Kidney (tissue), 13 donors: ENCODE measurements at regions not wholly inside any gene's neighbourhood (a gene's known extent, or its start where the extent isn't known, plus 50 kb on each side); places are given as distances from the start of the nearest gene placed in this dataset.

Source experiments
- DNase-seq, 5 donors: peaks; one replicate each; pipeline ENCODE4 v3.0.0-alpha.2; 2013 to 2020
- FAIRE-seq: peaks from 2 replicates; lab custom pipeline; 2012; peaks lifted over from hg19 to GRCh38; lab: Jason Lieb, UNC
- H3K27ac ChIP-seq, 2 donors: one replicate each; pipeline ENCODE4 v1.7.0; 2013; ENCODE audit warnings: low read depth in 2 of 2, low read length in 2 of 2, inconsistent platforms in 1 of 2
- H3K27me3 ChIP-seq: one replicate; pipeline ENCODE4 v1.7.1; 2013; ENCODE audit warnings: low read length, inconsistent platforms; ENCODE audit not compliant: control insufficient read depth, insufficient read depth
- H3K36me3 ChIP-seq, 3 donors: one replicate each; pipeline versions ENCODE4 v1.7.0 to v1.7.1; 2013; ENCODE audit warnings: low read length in 3 of 3, control low read depth in 1 of 3, inconsistent platforms in 1 of 3; ENCODE audit not compliant: insufficient read depth in 3 of 3, control insufficient read depth in 2 of 3
- H3K4me1 ChIP-seq, 3 donors: one replicate each; pipeline versions ENCODE4 v1.7.0 to v1.7.1; 2013; ENCODE audit warnings: low read length in 3 of 3, inconsistent platforms in 1 of 3, low read depth in 1 of 3; ENCODE audit not compliant: control insufficient read depth in 2 of 3, insufficient read depth in 2 of 3
- H3K4me3 ChIP-seq, 3 donors: one replicate each; pipeline versions ENCODE4 v1.7.0 to v1.8.1; 2013; ENCODE audit warnings: low read length in 3 of 3, control low read depth in 1 of 3, inconsistent platforms in 1 of 3
- H3K9ac ChIP-seq, 3 donors: one replicate each; pipeline versions ENCODE4 v1.7.0 to v1.7.1; 2013; ENCODE audit warnings: low read length in 3 of 3, control low read depth in 1 of 3, inconsistent platforms in 1 of 3
- H3K9me3 ChIP-seq, 3 donors: one replicate each; pipeline versions ENCODE4 v1.7.0 to v1.7.1; 2013; ENCODE audit warnings: low read length in 3 of 3, control low read depth in 1 of 3, inconsistent platforms in 1 of 3; ENCODE audit not compliant: control insufficient read depth in 2 of 3, insufficient read depth in 1 of 3
- CTCF ChIP-seq: IDR thresholded peaks from 3 replicates; pipeline ENCODE4 v1.5.1; 2012; ENCODE audit warnings: mild to moderate bottlenecking, moderate library complexity, borderline replicate concordance; ENCODE audit not compliant: insufficient read depth; ENCODE audit errors: extremely low read depth
- intact Hi-C: fragments of 100-400 bp; cut with DNase I; formaldehyde crosslinking; loops from one replicate; pipeline ENCODE4 v1.11.1; 2022
- donor health status: control.
- donor health status: control.
- donor health status: control.
- donor health status: control.
- donor health status: control.
- donor health status: DM: yes; HTN: yes; CAD: no.
- donor health status: Normal renal cell carcinoma (clear cell type).

- no peak overlapping the region for H3K27ac ChIP-seq
- FAIRE-seq (no peak), DNase-seq (peak in 1 of 5 donors; percentile 42)
- H3K9me3 ChIP-seq = no peaks in the 10 kb centered on the region
- no peak for TF ChIP-seq CTCF
- H3K9ac ChIP-seq = no peak overlapping the region
- no peaks in the 10 kb centered on the region for H3K4me1 ChIP-seq
- no peak overlapping the region for H3K4me3 ChIP-seq
- intact Hi-C loops = no loop called here
- no peaks in the 10 kb centered on the region for H3K27me3 ChIP-seq
- H3K36me3 ChIP-seq = no peaks in the 10 kb centered on the region
Observed at GRCh38 chr11:70881948-70882715, 370.2 kb downstream of the SHANK2 start.

GRCh38 chr11:70882716-70883085 is 369.7 kb downstream of the SHANK2 start:
- FAIRE-seq = no peak
- no peak overlapping the region for H3K27ac ChIP-seq
- peak in 1 of 5 donors; percentile 46 for DNase-seq
- H3K4me1 ChIP-seq = no peaks in the 10 kb centered on the region
- TF ChIP-seq CTCF = no peak
- H3K27me3 ChIP-seq = no peaks in the 10 kb centered on the region
- no peaks in the 10 kb centered on the region for H3K9me3 ChIP-seq
- H3K36me3 ChIP-seq = no peaks in the 10 kb centered on the region
- intact Hi-C loops = no loop called here
- H3K4me3 ChIP-seq = no peak overlapping the region
- no peak overlapping the region for H3K9ac ChIP-seq

GRCh38 chr11:70883323-70883940 is 368.9 kb downstream of the SHANK2 start:
- no peak for FAIRE-seq
- intact Hi-C loops = no loop called here
- TF ChIP-seq CTCF = no peak

More at GRCh38 chr11:70883323-70883940, 368.9 kb downstream of the SHANK2 start:
- Histone ChIP-seq H3K27me3 (no peaks in the 10 kb centered on the region), H3K4me1 (no peaks in the 10 kb centered on the region), H3K9me3 (no peaks in the 10 kb centered on the region), H3K27ac (no peak overlapping the region), H3K4me3 (no peak overlapping the region), H3K9ac (no peak overlapping the region), H3K36me3 (no peaks in the 10 kb centered on the region)
- DNase-seq = peak in 1 of 5 donors; percentile 68
